Activated CD4-positive, alpha-beta T cell treated with anti-CD3 and anti-CD28 coated beads, Interleukin-2, amount 10 ng/mL, durations not matched to agents 24 days and 14 days (primary cell): ENCODE measurements at regions not wholly inside any gene's neighbourhood (a gene's known extent, or its start where the extent isn't known, plus 50 kb on each side); places are given as distances from the start of the nearest gene placed in this dataset.

Experiments used
- DNase-seq: peaks from one replicate; pipeline ENCODE4 v3.0.0; 2022
- H3K27ac Mint-ChIP-seq: one replicate; pipeline ENCODE4 v1.8.0; 2022; ENCODE audit warnings: mild to moderate bottlenecking, mixed read lengths
- H3K27me3 Mint-ChIP-seq: one replicate; pipeline ENCODE4 v1.8.0; 2022; ENCODE audit warnings: mixed read lengths
- H3K36me3 Mint-ChIP-seq: one replicate; pipeline ENCODE4 v1.8.0; 2022; ENCODE audit warnings: low read depth, mild to moderate bottlenecking, mixed read lengths
- H3K4me1 Mint-ChIP-seq: one replicate; pipeline ENCODE4 v1.8.0; 2021; ENCODE audit warnings: mixed read lengths
- H3K4me3 Mint-ChIP-seq: one replicate; pipeline ENCODE4 v1.8.0; 2022; ENCODE audit warnings: mild to moderate bottlenecking, moderate library complexity, mixed read lengths
- H3K9me3 Mint-ChIP-seq: one replicate; pipeline ENCODE4 v1.8.0; 2021; ENCODE audit warnings: mixed read lengths
- intact Hi-C: fragments of 100-400 bp; cut with micrococcal nuclease; formaldehyde crosslinking; loops from one replicate; pipeline ENCODE4 v1.15.1; 2023

- no peaks in the 10 kb centered on the region for H3K9me3 Mint-ChIP-seq
- no peak overlapping the region for H3K4me3 Mint-ChIP-seq
- DNase-seq: no peak
- peaks cover 31% of the 10 kb centered on the region for H3K4me1 Mint-ChIP-seq
- intact Hi-C loops: no loop called here
- peaks cover 24% of the 10 kb centered on the region for H3K27me3 Mint-ChIP-seq
- no peak overlapping the region for H3K27ac Mint-ChIP-seq
- H3K36me3 Mint-ChIP-seq: no peaks in the 10 kb centered on the region
Measured at GRCh38 chr6:40323881-40324634, 263.1 kb downstream of the LRFN2 start.

DNA sequence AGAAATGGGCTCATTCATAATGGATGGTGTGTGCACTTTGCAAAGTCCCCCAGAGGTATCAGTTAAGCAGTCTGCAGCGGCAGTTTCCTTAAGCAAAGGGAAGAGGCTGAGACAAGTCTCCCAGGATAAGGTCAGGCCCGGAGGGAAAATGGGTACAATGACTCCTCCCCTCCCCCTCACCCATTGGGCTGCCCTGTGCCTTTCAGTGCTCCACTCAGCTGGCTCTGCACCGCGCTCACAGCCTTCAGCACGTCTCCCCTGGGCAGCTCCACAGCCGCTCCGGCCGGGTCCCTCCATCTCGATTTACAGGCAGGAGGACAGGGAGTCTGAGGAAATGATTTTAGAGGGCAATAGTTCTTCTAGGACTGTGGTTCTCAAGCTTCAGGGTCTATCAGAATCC lies 264.8 kb downstream of the LRFN2 start:
- Mint-ChIP-seq H3K4me3 (no peak overlapping the region), H3K27me3 (peaks cover 26% of the 10 kb centered on the region), H3K4me1 (peaks cover 19% of the 10 kb centered on the region), H3K27ac (no peak overlapping the region), H3K36me3 (no peaks in the 10 kb centered on the region), H3K9me3 (peaks cover 3% of the 10 kb centered on the region)
- no peak for DNase-seq
- intact Hi-C loops: no loop called here

DNA sequence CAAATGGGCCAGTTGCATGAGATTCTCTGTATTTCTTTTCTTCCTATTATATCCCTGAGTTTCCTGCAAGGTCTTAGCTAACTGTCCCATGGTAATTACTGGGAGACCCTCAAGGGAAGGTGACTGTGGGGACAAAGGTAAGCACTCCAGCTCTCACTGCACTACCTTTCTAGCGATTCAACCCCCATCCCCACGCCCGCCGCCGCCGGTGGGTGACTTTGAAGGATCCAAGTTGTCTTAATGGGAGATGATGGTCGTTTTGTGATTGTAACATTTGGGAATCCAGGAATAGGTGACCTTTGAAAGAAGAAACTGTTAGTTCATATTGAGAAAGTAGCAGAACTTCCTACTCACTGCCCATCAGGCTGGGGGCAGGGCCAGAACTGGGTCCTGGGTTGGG lies 265.5 kb downstream of the LRFN2 start:
- H3K36me3 Mint-ChIP-seq: no peaks in the 10 kb centered on the region
- peaks cover 33% of the 10 kb centered on the region for H3K27me3 Mint-ChIP-seq
- no peak overlapping the region for H3K4me3 Mint-ChIP-seq
- no peak overlapping the region for H3K27ac Mint-ChIP-seq
- H3K9me3 Mint-ChIP-seq: peaks cover 3% of the 10 kb centered on the region
- no peak for DNase-seq
- H3K4me1 Mint-ChIP-seq: peaks cover 12% of the 10 kb centered on the region
- intact Hi-C loops: no loop called here

GRCh38 chr6:40320947-40321346 lies 266.2 kb downstream of the LRFN2 start:
- H3K4me3 Mint-ChIP-seq: no peak overlapping the region
- intact Hi-C loops: no loop called here
- peaks cover 33% of the 10 kb centered on the region for H3K27me3 Mint-ChIP-seq
- H3K27ac Mint-ChIP-seq: no peak overlapping the region
- peaks cover 3% of the 10 kb centered on the region for H3K9me3 Mint-ChIP-seq
- peaks cover 5% of the 10 kb centered on the region for H3K4me1 Mint-ChIP-seq
- no peaks in the 10 kb centered on the region for H3K36me3 Mint-ChIP-seq
- no peak for DNase-seq

DNA sequence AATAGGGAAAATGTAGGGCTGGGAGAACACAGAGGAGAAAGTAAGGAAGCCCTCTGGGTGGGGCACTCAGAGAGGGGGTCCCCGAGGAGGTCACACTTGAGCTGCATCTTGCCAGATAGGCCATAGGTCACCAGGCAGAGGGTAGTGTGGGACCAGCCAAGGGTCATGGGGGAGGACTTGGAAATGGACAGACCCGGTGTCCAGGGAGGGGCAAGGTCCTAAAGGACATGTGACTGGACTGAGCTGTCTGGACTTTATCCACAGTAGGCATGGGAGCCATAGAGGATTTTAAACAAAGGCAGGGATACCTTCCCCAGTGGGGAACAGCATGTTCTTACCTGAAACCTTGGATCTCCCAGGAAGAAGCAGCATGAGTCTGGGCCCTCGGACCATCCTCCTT lies 266.7 kb downstream of the LRFN2 start:
- H3K4me1 Mint-ChIP-seq: peaks cover 2% of the 10 kb centered on the region
- DNase-seq: no peak
- H3K4me3 Mint-ChIP-seq: no peak overlapping the region
- no peaks in the 10 kb centered on the region for H3K36me3 Mint-ChIP-seq
- no peak overlapping the region for H3K27ac Mint-ChIP-seq
- intact Hi-C loops: no loop called here
- peaks cover 3% of the 10 kb centered on the region for H3K9me3 Mint-ChIP-seq
- peaks cover 33% of the 10 kb centered on the region for H3K27me3 Mint-ChIP-seq

DNA sequence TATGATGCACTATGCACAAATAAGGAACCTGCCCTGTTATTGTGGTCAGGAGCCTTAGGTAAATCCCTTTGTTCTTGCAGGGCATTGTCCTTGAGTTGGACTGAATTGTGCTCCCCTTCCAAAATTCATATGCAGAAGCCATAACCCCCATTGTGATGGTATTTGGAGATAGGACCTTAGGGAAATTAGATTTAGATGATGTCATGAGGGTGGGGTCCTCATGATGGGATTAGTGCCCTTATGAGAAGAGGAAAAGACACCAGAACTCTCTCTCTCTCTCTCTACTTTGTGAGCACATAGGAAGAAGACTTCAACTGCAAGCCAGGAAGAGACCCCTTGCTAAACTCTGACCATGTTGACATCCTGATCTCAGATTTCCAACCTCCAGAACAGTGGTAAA lies 268.0 kb downstream of the LRFN2 start:
- H3K27me3 Mint-ChIP-seq: peaks cover 29% of the 10 kb centered on the region
- H3K4me1 Mint-ChIP-seq: peaks cover 7% of the 10 kb centered on the region
- no peak for DNase-seq
- H3K9me3 Mint-ChIP-seq: peaks cover 3% of the 10 kb centered on the region
- H3K36me3 Mint-ChIP-seq: no peaks in the 10 kb centered on the region
- H3K27ac Mint-ChIP-seq: no peak overlapping the region
- intact Hi-C loops: no loop called here
- H3K4me3 Mint-ChIP-seq: no peak overlapping the region

DNA sequence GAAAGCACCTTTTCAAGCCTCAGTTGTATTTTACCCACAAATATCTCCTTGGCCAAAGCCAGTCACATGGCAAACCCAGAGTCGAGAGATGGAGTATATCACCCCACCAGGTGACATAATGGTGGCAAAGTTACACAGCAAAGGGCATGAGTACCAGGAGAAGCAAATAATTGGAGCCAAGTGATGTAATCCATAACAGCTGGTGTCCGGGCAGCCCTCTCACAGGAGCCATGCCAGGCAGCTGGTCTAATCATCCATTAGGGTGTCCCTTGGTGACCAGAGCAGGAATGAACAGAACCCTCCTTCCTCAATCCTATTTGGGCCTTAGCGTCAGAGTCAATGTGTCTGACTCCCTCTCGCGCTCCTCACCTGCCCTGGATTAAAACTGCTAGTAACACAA lies 272.1 kb downstream of the LRFN2 start:
- intact Hi-C loops: no loop called here
- DNase-seq: no peak
- H3K4me1 Mint-ChIP-seq: peaks cover 8% of the 10 kb centered on the region
- H3K36me3 Mint-ChIP-seq: no peaks in the 10 kb centered on the region
- no peak overlapping the region for H3K27ac Mint-ChIP-seq
- no peak overlapping the region for H3K4me3 Mint-ChIP-seq
- H3K9me3 Mint-ChIP-seq: peaks cover 3% of the 10 kb centered on the region
- peaks cover 15% of the 10 kb centered on the region for H3K27me3 Mint-ChIP-seq

- peaks cover 9% of the 10 kb centered on the region for H3K4me1 Mint-ChIP-seq
- H3K4me3 Mint-ChIP-seq: no peak overlapping the region
- DNase-seq: no peak
- H3K36me3 Mint-ChIP-seq: no peaks in the 10 kb centered on the region
- peaks cover under 1% of the 10 kb centered on the region for H3K9me3 Mint-ChIP-seq
- H3K27ac Mint-ChIP-seq: no peak overlapping the region
- intact Hi-C loops: no loop called here
- peaks cover 21% of the 10 kb centered on the region for H3K27me3 Mint-ChIP-seq
Measured at GRCh38 chr6:40313582-40313981, 273.6 kb downstream of the LRFN2 start.

DNA sequence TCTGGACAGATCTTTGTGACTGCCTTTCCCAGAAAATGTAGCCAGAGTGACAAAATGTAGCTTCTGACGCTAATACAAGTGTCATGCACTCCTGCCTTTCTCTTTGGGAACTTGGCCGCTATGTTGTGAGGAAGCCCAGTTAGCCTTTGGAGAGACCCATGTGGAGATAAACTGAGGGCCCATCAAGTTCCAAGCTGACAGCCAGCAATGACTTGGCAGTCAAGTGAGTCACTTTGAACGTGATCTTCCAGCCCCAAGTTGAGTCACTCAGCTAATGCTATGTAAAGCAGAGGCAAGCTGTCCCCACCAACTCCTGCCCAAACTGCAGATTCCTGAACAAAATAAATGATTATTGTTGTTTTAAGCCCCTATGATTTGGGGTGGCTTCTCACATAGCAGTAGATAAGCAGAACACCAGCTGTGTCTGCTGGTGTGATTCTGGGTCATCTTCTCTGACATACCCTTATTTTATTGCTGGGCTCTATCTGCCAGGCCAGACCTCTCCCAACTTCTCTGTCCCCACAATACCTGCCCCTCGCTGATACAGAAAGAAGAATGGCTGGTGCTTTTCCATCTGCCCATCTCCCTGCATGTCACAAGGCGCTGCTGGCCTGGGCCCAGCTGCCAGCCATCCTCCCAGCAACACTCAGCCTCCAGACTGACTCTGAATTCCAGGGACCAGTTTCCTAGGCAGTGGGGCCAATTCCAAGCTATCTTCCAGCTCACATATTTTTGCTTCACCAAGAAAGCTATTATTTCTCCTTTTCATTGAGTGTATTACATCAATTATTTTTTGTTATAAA lies 274.8 kb downstream of the LRFN2 start:
- Mint-ChIP-seq H3K4me3 (no peak overlapping the region), H3K27me3 (peaks cover 24% of the 10 kb centered on the region), H3K36me3 (no peaks in the 10 kb centered on the region), H3K27ac (no peak overlapping the region), H3K4me1 (peaks cover 11% of the 10 kb centered on the region), H3K9me3 (no peaks in the 10 kb centered on the region)
- intact Hi-C loops: no loop called here
- DNase-seq: no peak

DNA sequence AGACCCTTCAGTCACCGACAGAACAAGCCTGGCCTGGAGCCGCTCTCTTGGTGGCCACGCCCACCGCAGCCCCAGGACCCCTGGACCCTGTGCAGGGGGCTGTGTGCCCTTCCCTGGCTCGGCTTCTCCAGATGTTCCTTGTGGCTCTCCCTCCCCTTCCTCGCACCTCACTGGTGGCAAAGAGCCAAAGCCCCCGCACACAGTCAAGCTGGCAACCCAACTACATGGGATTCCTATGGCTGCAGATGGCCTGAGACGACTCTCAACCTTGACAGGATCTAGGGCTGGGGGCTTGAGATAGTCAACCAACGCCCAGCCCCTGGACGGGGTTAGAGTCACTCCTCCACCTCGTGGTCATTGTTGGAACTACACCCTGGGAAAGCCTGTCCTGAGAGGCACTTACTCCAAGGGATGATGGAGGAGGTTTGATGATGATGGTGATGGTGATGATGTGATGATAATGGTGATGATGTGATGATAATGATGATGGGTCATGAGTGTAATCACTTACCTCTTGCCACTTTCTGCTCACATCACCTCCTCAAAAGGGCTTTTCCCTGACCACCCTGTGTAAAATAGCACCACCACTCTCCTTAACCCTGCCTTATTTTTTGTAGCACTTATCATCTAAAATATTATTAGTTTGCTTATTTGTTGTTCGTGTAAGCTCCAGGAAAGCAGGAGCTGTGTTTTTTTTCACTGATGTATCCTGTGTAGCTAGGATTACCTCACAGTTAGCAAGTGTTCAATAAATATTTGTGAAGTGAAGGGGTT lies 278.4 kb downstream of the LRFN2 start:
- Mint-ChIP-seq H3K4me1 (peaks cover 4% of the 10 kb centered on the region), H3K36me3 (no peaks in the 10 kb centered on the region), H3K4me3 (no peak overlapping the region), H3K27ac (no peak overlapping the region), H3K27me3 (peaks cover 39% of the 10 kb centered on the region), H3K9me3 (no peaks in the 10 kb centered on the region)
- peak; percentile 92 for DNase-seq
- intact Hi-C loops: loop anchor here (2.0 kb wide), 1 partner anchor 960 kb away; no protein-coding TSS in a partner anchor

- Mint-ChIP-seq H3K27me3 (peaks cover 39% of the 10 kb centered on the region), H3K9me3 (no peaks in the 10 kb centered on the region), H3K4me3 (no peak overlapping the region), H3K4me1 (peaks cover 2% of the 10 kb centered on the region), H3K27ac (no peak overlapping the region), H3K36me3 (no peaks in the 10 kb centered on the region)
- no peak for DNase-seq
- intact Hi-C loops: loop anchor here (2.0 kb wide), 1 partner anchor 959 kb away; no protein-coding TSS in a partner anchor
Measured at GRCh38 chr6:40307712-40308111, 279.5 kb downstream of the LRFN2 start.

GRCh38 chr6:40302856-40303454 lies 284.2 kb downstream of the LRFN2 start:
- Mint-ChIP-seq H3K27ac (no peak overlapping the region), H3K4me3 (no peak overlapping the region), H3K4me1 (no peaks in the 10 kb centered on the region), H3K9me3 (no peaks in the 10 kb centered on the region), H3K27me3 (peaks cover 26% of the 10 kb centered on the region), H3K36me3 (no peaks in the 10 kb centered on the region)
- intact Hi-C loops: no loop called here
- DNase-seq: no peak

- Mint-ChIP-seq H3K4me1 (no peaks in the 10 kb centered on the region), H3K9me3 (no peaks in the 10 kb centered on the region), H3K27me3 (peaks cover 3% of the 10 kb centered on the region), H3K27ac (no peak overlapping the region), H3K4me3 (no peak overlapping the region), H3K36me3 (no peaks in the 10 kb centered on the region)
- no peak for DNase-seq
- intact Hi-C loops: no loop called here
Measured at GRCh38 chr6:40299681-40300080, 287.5 kb downstream of the LRFN2 start.
